Gastrocnemius medialis (tissue), 4 donors: ENCODE measurements at regions not wholly inside any gene's neighbourhood (a gene's known extent, or its start where the extent isn't known, plus 50 kb on each side); places are given as distances from the start of the nearest gene placed in this dataset.

ENCODE experiments used
- POLR2A ChIP-seq, 2 donors: fragments of 450-650 bp; IDR thresholded peaks; one replicate each; pipeline ENCODE4 v1.6.1; 2017; ENCODE audit warnings: antibody characterized with exemption in 2 of 2, mild to moderate bottlenecking in 2 of 2, moderate library complexity in 2 of 2
- TF ChIP-seq, protein P1 (sequence below), 5 experiments: fragments of 450-650 bp in 3 of 5; fragments of 200-600 bp in 2 of 5; sonication (generic) in 2 of 5; IDR thresholded peaks in 4 of 5; conservative IDR thresholded peaks in 1 of 5; 1 replicate in 4 of 5; 2 replicates in 1 of 5; pipeline ENCODE4 v1.5.1; 2016 to 2019; ENCODE audit warnings: antibody characterized with exemption in 5 of 5, mild to moderate bottlenecking in 3 of 5, moderate library complexity in 3 of 5

DNA sequence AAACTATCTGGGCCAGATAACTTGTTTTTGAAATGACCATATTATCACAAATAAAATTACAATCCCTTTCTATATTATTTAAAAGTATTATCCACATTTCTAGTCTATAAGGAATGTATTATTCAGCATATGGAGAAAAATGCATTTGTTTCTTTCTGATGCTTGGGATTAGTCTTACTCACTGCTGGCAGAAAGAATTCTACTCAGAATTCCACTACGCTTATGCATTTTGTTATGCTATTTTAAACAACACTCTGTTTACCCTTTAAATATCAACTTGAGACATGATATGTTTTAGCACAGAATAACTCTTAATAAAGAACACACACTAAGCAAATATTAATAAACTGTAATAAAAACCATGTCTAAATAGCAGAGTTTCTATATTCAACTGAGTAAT lies 77.6 kb upstream of the ANO3 start:
- TF ChIP-seq, protein P1, sequence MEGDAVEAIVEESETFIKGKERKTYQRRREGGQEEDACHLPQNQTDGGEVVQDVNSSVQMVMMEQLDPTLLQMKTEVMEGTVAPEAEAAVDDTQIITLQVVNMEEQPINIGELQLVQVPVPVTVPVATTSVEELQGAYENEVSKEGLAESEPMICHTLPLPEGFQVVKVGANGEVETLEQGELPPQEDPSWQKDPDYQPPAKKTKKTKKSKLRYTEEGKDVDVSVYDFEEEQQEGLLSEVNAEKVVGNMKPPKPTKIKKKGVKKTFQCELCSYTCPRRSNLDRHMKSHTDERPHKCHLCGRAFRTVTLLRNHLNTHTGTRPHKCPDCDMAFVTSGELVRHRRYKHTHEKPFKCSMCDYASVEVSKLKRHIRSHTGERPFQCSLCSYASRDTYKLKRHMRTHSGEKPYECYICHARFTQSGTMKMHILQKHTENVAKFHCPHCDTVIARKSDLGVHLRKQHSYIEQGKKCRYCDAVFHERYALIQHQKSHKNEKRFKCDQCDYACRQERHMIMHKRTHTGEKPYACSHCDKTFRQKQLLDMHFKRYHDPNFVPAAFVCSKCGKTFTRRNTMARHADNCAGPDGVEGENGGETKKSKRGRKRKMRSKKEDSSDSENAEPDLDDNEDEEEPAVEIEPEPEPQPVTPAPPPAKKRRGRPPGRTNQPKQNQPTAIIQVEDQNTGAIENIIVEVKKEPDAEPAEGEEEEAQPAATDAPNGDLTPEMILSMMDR (IDR thresholded peaks at IDR 0.05 in 4 of 5, conservative IDR thresholded peaks at IDR 0.05 in 1 of 5), result no peak
- no peak for TF ChIP-seq POLR2A (IDR thresholded peaks at IDR 0.05)
